Astrocyte (in vitro differentiated cells and primary cell): ENCODE measurements at regions not wholly inside any gene's neighbourhood (a gene's known extent, or its start where the extent isn't known, plus 50 kb on each side); places are given as distances from the start of the nearest gene placed in this dataset.
"Not testable (repeated sequence)": the region's sequence is repeated elsewhere in the genome, so short reads cannot be mapped to it uniquely, and the experiment has no call there.

Source experiments
- DNase-seq: peaks from one replicate; pipeline ENCODE4 v3.0.0-alpha.2; 2010; ENCODE audit warnings: low read depth
- FAIRE-seq: peaks from 2 replicates; lab custom pipeline; 2011; peaks lifted over from hg19 to GRCh38; lab: Jason Lieb, UNC
- H2AFZ ChIP-seq: 2 replicates; pipeline ENCODE4 v1.6.0; 2012; ENCODE audit warnings: low read depth, low read length, inconsistent platforms
- H3K27ac ChIP-seq: 2 replicates; pipeline ENCODE4 v1.5.1; 2011; ENCODE audit warnings: low read depth, low read length, inconsistent platforms
- H3K27me3 ChIP-seq: 2 replicates; pipeline ENCODE4 v1.6.0; 2011; ENCODE audit warnings: low read length, inconsistent platforms; ENCODE audit not compliant: insufficient read depth
- H3K36me3 ChIP-seq: 2 replicates; pipeline ENCODE4 v1.5.1; 2011; ENCODE audit warnings: low read length, inconsistent platforms; ENCODE audit not compliant: insufficient read depth
- H3K4me1 ChIP-seq: 2 replicates; pipeline ENCODE4 v1.5.1; 2011; ENCODE audit warnings: low read length, inconsistent platforms; ENCODE audit not compliant: insufficient read depth
- H3K4me2 ChIP-seq: 2 replicates; pipeline ENCODE4 v1.6.0; 2012; ENCODE audit warnings: low read length, inconsistent platforms
- H3K4me3 ChIP-seq: 2 replicates; pipeline ENCODE4 v1.5.1; 2011; ENCODE audit warnings: low read depth, mild to moderate bottlenecking, low read length, inconsistent platforms; ENCODE audit not compliant: insufficient read depth
- H3K79me2 ChIP-seq: 2 replicates; pipeline ENCODE4 v1.6.0; 2012; ENCODE audit warnings: mild to moderate bottlenecking, low read length, inconsistent platforms; ENCODE audit not compliant: insufficient read depth
- H3K9ac ChIP-seq: 2 replicates; pipeline ENCODE4 v1.6.0; 2012; ENCODE audit warnings: mild to moderate bottlenecking, low read length, inconsistent platforms
- H3K9me3 ChIP-seq: 2 replicates; pipeline ENCODE4 v1.5.1; 2012; ENCODE audit warnings: low read depth, mild to moderate bottlenecking, low read length, inconsistent platforms; ENCODE audit not compliant: insufficient read depth
- H4K20me1 ChIP-seq: 2 replicates; pipeline ENCODE4 v1.6.0; 2012; ENCODE audit warnings: low read length, inconsistent platforms; ENCODE audit not compliant: insufficient read depth
- H3K27ac Mint-ChIP-seq: one replicate; pipeline ENCODE4 v1.8.0; 2021; ENCODE audit warnings: mild to moderate bottlenecking, mixed read lengths; ENCODE audit not compliant: unreplicated experiment
- H3K27me3 Mint-ChIP-seq: one replicate; pipeline ENCODE4 v1.8.0; 2021; ENCODE audit warnings: low read depth, mixed read lengths; ENCODE audit not compliant: unreplicated experiment
- H3K36me3 Mint-ChIP-seq: one replicate; pipeline ENCODE4 v1.8.0; 2021; ENCODE audit warnings: low read depth, mixed read lengths; ENCODE audit not compliant: unreplicated experiment
- H3K4me1 Mint-ChIP-seq: one replicate; pipeline ENCODE4 v1.8.0; 2021; ENCODE audit warnings: low read depth, mixed read lengths; ENCODE audit not compliant: unreplicated experiment
- H3K4me3 Mint-ChIP-seq: one replicate; pipeline ENCODE4 v1.8.0; 2021; ENCODE audit warnings: mild to moderate bottlenecking, moderate library complexity, mixed read lengths; ENCODE audit not compliant: unreplicated experiment
- H3K9me3 Mint-ChIP-seq: one replicate; pipeline ENCODE4 v1.8.0; 2021; ENCODE audit warnings: mild to moderate bottlenecking, mixed read lengths; ENCODE audit not compliant: unreplicated experiment
- CTCF ChIP-seq: IDR thresholded peaks from 2 replicates; pipeline ENCODE4 v1.5.1; 2011; ENCODE audit warnings: low read depth, mild to moderate bottlenecking, inconsistent platforms, low read length, moderate library complexity; ENCODE audit not compliant: insufficient read depth
- EZH2 ChIP-seq: IDR thresholded peaks from 2 replicates; pipeline ENCODE4 v1.6.1; 2012; ENCODE audit warnings: mild to moderate bottlenecking, low read length, inconsistent platforms; ENCODE audit not compliant: insufficient read depth

DNA sequence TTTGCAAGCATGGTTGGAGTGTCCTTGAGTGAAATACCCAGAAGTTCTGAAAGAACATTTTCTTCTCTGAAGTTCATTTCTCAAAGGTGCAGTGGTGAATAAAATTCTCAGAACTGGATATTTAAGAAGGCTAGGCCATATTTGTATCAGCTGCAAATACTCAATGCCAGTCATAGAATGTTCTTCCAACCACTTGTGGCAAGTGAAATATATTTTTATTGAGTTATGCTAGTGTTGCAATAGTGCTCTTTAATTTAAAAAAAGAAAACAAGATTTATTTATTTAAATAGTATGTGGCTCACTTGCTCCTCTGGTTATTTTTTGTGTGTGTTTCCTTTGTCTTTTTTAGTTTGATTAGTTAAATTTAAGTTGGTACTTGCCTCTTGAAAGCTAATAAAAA is 64.5 kb downstream of the PALS2 start:
- Histone ChIP-seq H3K27ac (no peak overlapping the region), H3K36me3 (no peaks in the 10 kb centered on the region), H3K4me1 (no peaks in the 10 kb centered on the region), H3K27me3 (no peaks in the 10 kb centered on the region), H3K4me2 (no peak overlapping the region), H3K9ac (no peak overlapping the region), H4K20me1 (no peaks in the 10 kb centered on the region), H2AFZ (no peak overlapping the region), H3K79me2 (no peaks in the 10 kb centered on the region), H3K4me3 (no peak overlapping the region), H3K9me3 (no peaks in the 10 kb centered on the region)
- H3K4me1 Mint-ChIP-seq: no peaks in the 10 kb centered on the region
- no peak for FAIRE-seq
- TF ChIP-seq CTCF (no peak), EZH2 (no peak)
- no peaks in the 10 kb centered on the region for H3K9me3 Mint-ChIP-seq
- no peak overlapping the region for H3K4me3 Mint-ChIP-seq
- H3K36me3 Mint-ChIP-seq: peaks cover 1% of the 10 kb centered on the region
- no peak for DNase-seq
- H3K27me3 Mint-ChIP-seq: no peaks in the 10 kb centered on the region
- no peak overlapping the region for H3K27ac Mint-ChIP-seq

DNA sequence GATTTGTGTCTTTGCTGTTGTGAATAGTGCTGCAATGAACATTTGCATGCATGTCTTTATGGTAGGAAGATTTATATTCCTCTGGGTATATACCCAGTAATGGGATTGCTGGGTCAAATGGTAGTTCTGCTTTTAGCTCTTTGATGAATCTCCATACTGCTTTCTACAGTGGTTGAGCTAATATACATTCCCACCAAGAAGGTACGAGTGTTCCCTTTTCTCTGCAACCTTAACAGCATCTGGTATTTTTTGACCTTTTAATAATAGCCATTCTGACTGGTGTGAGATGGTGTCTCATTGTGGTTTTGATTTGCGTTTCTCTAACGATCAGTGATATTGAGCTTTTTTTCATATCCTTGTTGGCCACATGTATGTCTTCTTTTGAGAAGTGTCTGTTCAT is 71.3 kb downstream of the PALS2 start:
- H3K27me3 ChIP-seq, H3K79me2 ChIP-seq, H3K9me3 ChIP-seq, H3K4me3 Mint-ChIP-seq, H3K27ac ChIP-seq, H3K9ac ChIP-seq, H3K9me3 Mint-ChIP-seq, H3K4me2 ChIP-seq, H3K4me1 ChIP-seq, H3K27me3 Mint-ChIP-seq, H3K36me3 Mint-ChIP-seq, H3K4me1 Mint-ChIP-seq, FAIRE-seq, H3K27ac Mint-ChIP-seq, H3K36me3 ChIP-seq, H2AFZ ChIP-seq, DNase-seq, H4K20me1 ChIP-seq, H3K4me3 ChIP-seq: not testable (repeated sequence)
